HL-60 (cell line): ENCODE measurements at regions not wholly inside any gene's neighbourhood (a gene's known extent, or its start where the extent isn't known, plus 50 kb on each side); places are given as distances from the start of the nearest gene placed in this dataset.

ENCODE experiments used
- CTCF ChIP-seq: IDR thresholded peaks from one replicate; pipeline ENCODE4 v1.5.1; 2011; ENCODE audit warnings: low read length, control low read depth, inconsistent platforms; ENCODE audit not compliant: insufficient read depth
- POLR2AphosphoS5 ChIP-seq: IDR thresholded peaks from 2 replicates; pipeline ENCODE4 v1.6.1; 2012; ENCODE audit warnings: low read depth

GRCh38 chr5:120386981-120387380 lies 77.1 kb upstream of the PRR16 start:
- TF ChIP-seq CTCF: no peak
- TF ChIP-seq POLR2AphosphoS5: no peak
